H7 (cell line): ENCODE measurements at regions not wholly inside any gene's neighbourhood (a gene's known extent, or its start where the extent isn't known, plus 50 kb on each side); places are given as distances from the start of the nearest gene placed in this dataset.

ENCODE experiments used
- DNase-seq: peaks from one replicate; pipeline ENCODE4 v3.0.0; 2012
- H3K27me3 ChIP-seq: 2 replicates; pipeline ENCODE4 v1.6.0; 2011; ENCODE audit warnings: mild to moderate bottlenecking, low read length; ENCODE audit not compliant: control insufficient read depth, insufficient read depth
- H3K36me3 ChIP-seq: replicated peaks from 2 replicates; pipeline ENCODE4 v1.5.1; 2011; ENCODE audit warnings: low read length; ENCODE audit not compliant: control insufficient read depth, insufficient read depth
- H3K4me3 ChIP-seq: 2 replicates; pipeline ENCODE4 v1.5.1; 2011; ENCODE audit warnings: low read depth, mild to moderate bottlenecking, control low read depth, low read length, moderate library complexity; ENCODE audit not compliant: insufficient read depth

GRCh38 chr2:10235099-10235908 is 67.4 kb upstream of the HPCAL1 start:
- H3K4me3 ChIP-seq: no peak overlapping the region
- H3K36me3 ChIP-seq: no peaks in the 10 kb centered on the region
- DNase-seq: no peak
- H3K27me3 ChIP-seq: no peaks in the 10 kb centered on the region

- H3K27me3 ChIP-seq: no peaks in the 10 kb centered on the region
- no peak overlapping the region for H3K4me3 ChIP-seq
- H3K36me3 ChIP-seq: no peaks in the 10 kb centered on the region
- DNase-seq: peak; percentile 48
These were observed 66.7 kb upstream of the HPCAL1 start for GRCh38 chr2:10235909-10236550.

GRCh38 chr2:10236571-10237391 is 65.9 kb upstream of the HPCAL1 start:
- no peak overlapping the region for H3K4me3 ChIP-seq
- H3K27me3 ChIP-seq: no peaks in the 10 kb centered on the region
- DNase-seq: peak; percentile 35
- no peaks in the 10 kb centered on the region for H3K36me3 ChIP-seq

- Histone ChIP-seq H3K27me3 (no peaks in the 10 kb centered on the region), H3K36me3 (no peaks in the 10 kb centered on the region), H3K4me3 (no peak overlapping the region)
- peak; percentile 63 for DNase-seq
These were observed 65.0 kb upstream of the HPCAL1 start for GRCh38 chr2:10237392-10238321.

GRCh38 chr2:10238396-10238795 is 64.3 kb upstream of the HPCAL1 start:
- no peaks in the 10 kb centered on the region for H3K36me3 ChIP-seq
- no peak for DNase-seq
- no peak overlapping the region for H3K4me3 ChIP-seq
- no peaks in the 10 kb centered on the region for H3K27me3 ChIP-seq

- Histone ChIP-seq H3K27me3 (no peaks in the 10 kb centered on the region), H3K4me3 (no peak overlapping the region), H3K36me3 (no peaks in the 10 kb centered on the region)
- DNase-seq: no peak
These were observed 63.7 kb upstream of the HPCAL1 start for GRCh38 chr2:10238991-10239485.

GRCh38 chr2:10239561-10239967 is 63.1 kb upstream of the HPCAL1 start:
- Histone ChIP-seq H3K36me3 (no peaks in the 10 kb centered on the region), H3K4me3 (no peak overlapping the region), H3K27me3 (no peaks in the 10 kb centered on the region)
- DNase-seq: peak; percentile 92

GRCh38 chr2:10240161-10240681 is 62.5 kb upstream of the HPCAL1 start:
- H3K36me3 ChIP-seq: no peaks in the 10 kb centered on the region
- DNase-seq: no peak
- no peaks in the 10 kb centered on the region for H3K27me3 ChIP-seq
- no peak overlapping the region for H3K4me3 ChIP-seq

GRCh38 chr2:10240911-10241610 is 61.6 kb upstream of the HPCAL1 start:
- DNase-seq: no peak
- Histone ChIP-seq H3K36me3 (no peaks in the 10 kb centered on the region), H3K27me3 (no peaks in the 10 kb centered on the region), H3K4me3 (no peak overlapping the region)

- no peaks in the 10 kb centered on the region for H3K27me3 ChIP-seq
- no peak for DNase-seq
- no peaks in the 10 kb centered on the region for H3K36me3 ChIP-seq
- no peak overlapping the region for H3K4me3 ChIP-seq
These were observed 60.9 kb upstream of the HPCAL1 start for GRCh38 chr2:10241641-10242430.

GRCh38 chr2:10242451-10242850 is 60.3 kb upstream of the HPCAL1 start:
- DNase-seq: no peak
- Histone ChIP-seq H3K36me3 (no peaks in the 10 kb centered on the region), H3K27me3 (no peaks in the 10 kb centered on the region), H3K4me3 (no peak overlapping the region)

- no peaks in the 10 kb centered on the region for H3K27me3 ChIP-seq
- H3K36me3 ChIP-seq: no peaks in the 10 kb centered on the region
- H3K4me3 ChIP-seq: no peak overlapping the region
- DNase-seq: no peak
These were observed 59.4 kb upstream of the HPCAL1 start for GRCh38 chr2:10242998-10243925.
